ENCODE measurements at regions not wholly inside any gene's neighbourhood (a gene's known extent, or its start where the extent isn't known, plus 50 kb on each side); places are given as distances from the start of the nearest gene placed in this dataset.

GRCh38 chr6:170111816-170112582, 178.9 kb downstream of the DLL1 start:
- H3K9me3 Mint-ChIP-seq: no peaks in the 10 kb centered on the region
- H3K36me3 Mint-ChIP-seq: no peaks in the 10 kb centered on the region
- H3K4me1 Mint-ChIP-seq (ENCODE audit: unreplicated experiment): peaks cover 8% of the 10 kb centered on the region
- H3K27me3 Mint-ChIP-seq: peaks cover 10% of the 10 kb centered on the region
- H3K27ac Mint-ChIP-seq: no peak overlapping the region
- DNase-seq (ENCODE audit: extremely low spot score, unreplicated experiment): peak; percentile 44
- no peak for TF ChIP-seq CTCF (conservative IDR thresholded peaks at IDR 0.05)
- H3K4me3 Mint-ChIP-seq: no peak overlapping the region

- Mint-ChIP-seq H3K4me1 (ENCODE audit: unreplicated experiment) (peaks cover 8% of the 10 kb centered on the region), H3K27ac (no peak overlapping the region), H3K9me3 (no peaks in the 10 kb centered on the region), H3K27me3 (peaks cover 13% of the 10 kb centered on the region), H3K4me3 (no peak overlapping the region), H3K36me3 (no peaks in the 10 kb centered on the region)
- no peak for DNase-seq (ENCODE audit: extremely low spot score, unreplicated experiment)
- no peak for TF ChIP-seq CTCF (conservative IDR thresholded peaks at IDR 0.05)
Measured at GRCh38 chr6:170111141-170111664, 179.7 kb downstream of the DLL1 start.

- Mint-ChIP-seq H3K4me3 (no peak overlapping the region), H3K9me3 (no peaks in the 10 kb centered on the region), H3K36me3 (no peaks in the 10 kb centered on the region), H3K27me3 (peaks cover 13% of the 10 kb centered on the region), H3K4me1 (ENCODE audit: unreplicated experiment) (peaks cover under 1% of the 10 kb centered on the region), H3K27ac (no peak overlapping the region)
- DNase-seq (ENCODE audit: extremely low spot score, unreplicated experiment): peak; percentile 56
- no peak for TF ChIP-seq CTCF (conservative IDR thresholded peaks at IDR 0.05)
Measured at GRCh38 chr6:170110201-170111140, 180.4 kb downstream of the DLL1 start.

GRCh38 chr6:170108890-170109587, 181.8 kb downstream of the DLL1 start:
- DNase-seq (ENCODE audit: extremely low spot score, unreplicated experiment): peak; percentile 52
- Mint-ChIP-seq H3K4me3 (no peak overlapping the region), H3K4me1 (ENCODE audit: unreplicated experiment) (no peaks in the 10 kb centered on the region), H3K27ac (no peak overlapping the region), H3K27me3 (peaks cover 6% of the 10 kb centered on the region), H3K36me3 (no peaks in the 10 kb centered on the region), H3K9me3 (no peaks in the 10 kb centered on the region)
- no peak for TF ChIP-seq CTCF (conservative IDR thresholded peaks at IDR 0.05)

GRCh38 chr6:170108456-170108855, 182.4 kb downstream of the DLL1 start:
- Mint-ChIP-seq H3K4me3 (no peak overlapping the region), H3K27me3 (peaks cover 3% of the 10 kb centered on the region), H3K9me3 (no peaks in the 10 kb centered on the region), H3K36me3 (no peaks in the 10 kb centered on the region), H3K27ac (no peak overlapping the region), H3K4me1 (ENCODE audit: unreplicated experiment) (no peaks in the 10 kb centered on the region)
- TF ChIP-seq CTCF (conservative IDR thresholded peaks at IDR 0.05): no peak
- DNase-seq (ENCODE audit: extremely low spot score, unreplicated experiment): peak; percentile 45

Data from type B pancreatic cell (in vitro differentiated cells).